ENCODE measurements at regions not wholly inside any gene's neighbourhood (a gene's known extent, or its start where the extent isn't known, plus 50 kb on each side); places are given as distances from the start of the nearest gene placed in this dataset.

DNA sequence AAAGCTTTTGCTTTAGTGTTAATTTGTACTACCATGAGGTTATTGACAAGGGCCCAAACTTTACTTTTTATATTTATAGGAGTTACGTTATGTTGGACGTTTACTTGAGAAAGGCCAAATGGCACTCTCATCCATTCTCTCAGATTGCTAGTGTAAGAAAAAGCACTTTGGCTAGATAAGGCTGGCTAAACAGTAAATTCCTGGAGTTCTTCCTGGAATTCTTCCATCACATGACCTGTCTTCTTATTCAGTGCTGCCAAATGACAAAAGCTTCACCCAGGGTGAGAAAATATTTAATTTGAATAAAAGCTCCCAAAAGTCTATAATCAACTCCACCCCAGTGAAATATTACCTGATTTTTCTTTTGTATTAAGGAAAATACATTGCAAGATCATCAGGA is 1568.9 kb upstream of the ACO1 start:
- no peaks in the 10 kb centered on the region for H3K36me3 ChIP-seq (ENCODE audit: control insufficient read depth, insufficient read depth, low read length)

DNA sequence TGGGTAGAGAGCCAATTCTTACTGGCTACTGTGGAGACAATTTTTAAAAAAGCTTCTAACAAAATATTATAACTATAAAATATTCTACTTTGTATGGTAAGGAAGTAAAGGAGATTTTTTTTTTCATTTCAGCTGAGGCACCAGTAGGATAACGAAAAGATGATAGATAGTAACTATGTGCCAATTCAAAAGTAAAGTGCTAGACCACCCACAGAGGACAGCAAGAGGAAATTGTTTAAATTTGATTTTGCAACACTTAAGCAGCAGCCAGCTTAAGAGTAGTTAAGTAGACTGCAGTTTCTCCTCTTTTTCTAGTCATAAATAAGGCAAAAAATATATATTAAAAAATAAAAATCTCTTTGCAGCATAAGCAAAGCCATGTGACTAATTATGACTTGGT is 1539.3 kb upstream of the ACO1 start:
- H3K27me3 ChIP-seq (ENCODE audit: control insufficient read depth, insufficient read depth, low read length), result no peaks in the 10 kb centered on the region
- intact Hi-C loops (cut with micrococcal nuclease; ENCODE audit: unreplicated experiment) (no loop called here), in situ Hi-C loops (cut with HindIII; ENCODE audit: low pct_unique_long_range_greater_than_20kb, low sequenced_read_pairs) (no loop called here)
- no peak overlapping the region for H3K4me3 ChIP-seq (ENCODE audit: low read depth in 2 of 2, low read length in 2 of 2)
- DNase-seq (ENCODE audit: low read depth, low spot score) (no peak), ATAC-seq (no peak)
- no peaks in the 10 kb centered on the region for H3K36me3 ChIP-seq (ENCODE audit: control insufficient read depth, insufficient read depth, low read length)
- TF ChIP-seq, protein P1, sequence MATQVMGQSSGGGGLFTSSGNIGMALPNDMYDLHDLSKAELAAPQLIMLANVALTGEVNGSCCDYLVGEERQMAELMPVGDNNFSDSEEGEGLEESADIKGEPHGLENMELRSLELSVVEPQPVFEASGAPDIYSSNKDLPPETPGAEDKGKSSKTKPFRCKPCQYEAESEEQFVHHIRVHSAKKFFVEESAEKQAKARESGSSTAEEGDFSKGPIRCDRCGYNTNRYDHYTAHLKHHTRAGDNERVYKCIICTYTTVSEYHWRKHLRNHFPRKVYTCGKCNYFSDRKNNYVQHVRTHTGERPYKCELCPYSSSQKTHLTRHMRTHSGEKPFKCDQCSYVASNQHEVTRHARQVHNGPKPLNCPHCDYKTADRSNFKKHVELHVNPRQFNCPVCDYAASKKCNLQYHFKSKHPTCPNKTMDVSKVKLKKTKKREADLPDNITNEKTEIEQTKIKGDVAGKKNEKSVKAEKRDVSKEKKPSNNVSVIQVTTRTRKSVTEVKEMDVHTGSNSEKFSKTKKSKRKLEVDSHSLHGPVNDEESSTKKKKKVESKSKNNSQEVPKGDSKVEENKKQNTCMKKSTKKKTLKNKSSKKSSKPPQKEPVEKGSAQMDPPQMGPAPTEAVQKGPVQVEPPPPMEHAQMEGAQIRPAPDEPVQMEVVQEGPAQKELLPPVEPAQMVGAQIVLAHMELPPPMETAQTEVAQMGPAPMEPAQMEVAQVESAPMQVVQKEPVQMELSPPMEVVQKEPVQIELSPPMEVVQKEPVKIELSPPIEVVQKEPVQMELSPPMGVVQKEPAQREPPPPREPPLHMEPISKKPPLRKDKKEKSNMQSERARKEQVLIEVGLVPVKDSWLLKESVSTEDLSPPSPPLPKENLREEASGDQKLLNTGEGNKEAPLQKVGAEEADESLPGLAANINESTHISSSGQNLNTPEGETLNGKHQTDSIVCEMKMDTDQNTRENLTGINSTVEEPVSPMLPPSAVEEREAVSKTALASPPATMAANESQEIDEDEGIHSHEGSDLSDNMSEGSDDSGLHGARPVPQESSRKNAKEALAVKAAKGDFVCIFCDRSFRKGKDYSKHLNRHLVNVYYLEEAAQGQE (IDR thresholded peaks at IDR 0.05; ENCODE audit: insufficient read depth in 1 of 2, low read depth in 2 of 2, low read length in 1 of 2), result no peak
- no TSS peak for BruUV-seq (replicated peaks)
- no peak overlapping the region for H3K27ac ChIP-seq (ENCODE audit: low read length)
- CTCF ChIA-PET, result no interaction called here
- no peaks in the 10 kb centered on the region for H3K9me3 ChIP-seq (ENCODE audit: control insufficient read depth, insufficient read depth, low read depth, low read length)
- POLR2A ChIA-PET, result interaction anchor here (0.6 kb wide), 1 partner anchor 1398 kb away, joined by 3 read pairs; no protein-coding TSS in a partner anchor
- no peaks in the 10 kb centered on the region for H3K4me1 ChIP-seq (ENCODE audit: control insufficient read depth, insufficient read depth, low read length)

More for the DNA sequence above, 1568.9 kb upstream of the ACO1 start:
- Histone ChIP-seq H3K9me3 (ENCODE audit: control insufficient read depth, insufficient read depth, low read depth, low read length) (no peaks in the 10 kb centered on the region), H3K27me3 (ENCODE audit: control insufficient read depth, insufficient read depth, low read length) (no peaks in the 10 kb centered on the region), H3K4me1 (ENCODE audit: control insufficient read depth, insufficient read depth, low read length) (no peaks in the 10 kb centered on the region), H3K27ac (ENCODE audit: low read length) (no peak overlapping the region), H3K4me3 (ENCODE audit: low read depth in 2 of 2, low read length in 2 of 2) (no peak overlapping the region)
- ATAC-seq (no peak), DNase-seq (ENCODE audit: low read depth, low spot score) (no peak)
- no TSS peak for BruUV-seq (replicated peaks)
- CTCF ChIA-PET, result no interaction called here
- intact Hi-C loops (cut with micrococcal nuclease; ENCODE audit: unreplicated experiment), result no loop called here
- POLR2A ChIA-PET, result no interaction called here
- TF ChIP-seq SIN3A (IDR thresholded peaks at IDR 0.05; ENCODE audit: borderline replicate concordance, insufficient read depth, low read depth, low read length), result no peak
- TF ChIP-seq, protein P2, sequence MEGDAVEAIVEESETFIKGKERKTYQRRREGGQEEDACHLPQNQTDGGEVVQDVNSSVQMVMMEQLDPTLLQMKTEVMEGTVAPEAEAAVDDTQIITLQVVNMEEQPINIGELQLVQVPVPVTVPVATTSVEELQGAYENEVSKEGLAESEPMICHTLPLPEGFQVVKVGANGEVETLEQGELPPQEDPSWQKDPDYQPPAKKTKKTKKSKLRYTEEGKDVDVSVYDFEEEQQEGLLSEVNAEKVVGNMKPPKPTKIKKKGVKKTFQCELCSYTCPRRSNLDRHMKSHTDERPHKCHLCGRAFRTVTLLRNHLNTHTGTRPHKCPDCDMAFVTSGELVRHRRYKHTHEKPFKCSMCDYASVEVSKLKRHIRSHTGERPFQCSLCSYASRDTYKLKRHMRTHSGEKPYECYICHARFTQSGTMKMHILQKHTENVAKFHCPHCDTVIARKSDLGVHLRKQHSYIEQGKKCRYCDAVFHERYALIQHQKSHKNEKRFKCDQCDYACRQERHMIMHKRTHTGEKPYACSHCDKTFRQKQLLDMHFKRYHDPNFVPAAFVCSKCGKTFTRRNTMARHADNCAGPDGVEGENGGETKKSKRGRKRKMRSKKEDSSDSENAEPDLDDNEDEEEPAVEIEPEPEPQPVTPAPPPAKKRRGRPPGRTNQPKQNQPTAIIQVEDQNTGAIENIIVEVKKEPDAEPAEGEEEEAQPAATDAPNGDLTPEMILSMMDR (IDR thresholded peaks at IDR 0.05), result no peak
- no peak for TF ChIP-seq POLR2AphosphoS5 (IDR thresholded peaks at IDR 0.05; ENCODE audit: low read depth, low read length)
- TF ChIP-seq TCF7L2 (IDR thresholded peaks at IDR 0.05; ENCODE audit: low read depth, low read length), result no peak
- TF ChIP-seq, protein P1 (IDR thresholded peaks at IDR 0.05; ENCODE audit: insufficient read depth in 1 of 2, low read depth in 2 of 2, low read length in 1 of 2), result no peak
- in situ Hi-C loops (cut with HindIII; ENCODE audit: low pct_unique_long_range_greater_than_20kb, low sequenced_read_pairs), result no loop called here
